AG04450 (cell line): ENCODE measurements at regions not wholly inside any gene's neighbourhood (a gene's known extent, or its start where the extent isn't known, plus 50 kb on each side); places are given as distances from the start of the nearest gene placed in this dataset.

Experiments
- CTCF ChIA-PET: fragments of 300-600, 350-600 bp; formaldehyde crosslinking; extraction: SDS; loops from one replicate; lab custom pipeline; 2022; ENCODE audit warnings: antibody characterized with exemption, inconsistent platforms; lab: Charles Lee
- POLR2A ChIA-PET: fragments of 350-600 bp; formaldehyde crosslinking; extraction: SDS; loops from one replicate; lab custom pipeline; 2021; ENCODE audit warnings: antibody characterized with exemption, inconsistent platforms; lab: Yijun Ruan, JAX
- DNase-seq: peaks from one replicate; pipeline ENCODE4 v3.0.0-alpha.2; 2011; ENCODE audit warnings: low read depth, low spot score
- H3K27ac ChIP-seq: one replicate; pipeline ENCODE4 v1.5.1; 2012; ENCODE audit warnings: low read depth, low read length, control low read depth
- H3K27me3 ChIP-seq: one replicate; pipeline ENCODE4 v1.6.0; 2012; ENCODE audit warnings: low read length; ENCODE audit not compliant: control insufficient read depth, insufficient read depth
- H3K4me3 ChIP-seq: 2 replicates; pipeline ENCODE4 v1.5.1; 2011; ENCODE audit warnings: mild to moderate bottlenecking, low read depth, low read length, control low read depth
- H3K9me3 ChIP-seq: 2 replicates; pipeline ENCODE4 v1.5.1; 2012; ENCODE audit warnings: low read length; ENCODE audit not compliant: control insufficient read depth, insufficient read depth
- CTCF ChIP-seq: IDR thresholded peaks from 2 replicates; pipeline ENCODE4 v1.5.1; 2011; ENCODE audit warnings: low read depth, low read length, control low read depth, inconsistent platforms

GRCh38 chr3:70603103-70603502 lies 290.7 kb upstream of the MDFIC2 start:
- H3K9me3 ChIP-seq, result no peaks in the 10 kb centered on the region
- H3K27ac ChIP-seq, result no peak overlapping the region
- TF ChIP-seq CTCF, result no peak
- DNase-seq, result no peak
- POLR2A ChIA-PET, result no interaction called here
- CTCF ChIA-PET, result no interaction called here
- no peaks in the 10 kb centered on the region for H3K27me3 ChIP-seq
- no peak overlapping the region for H3K4me3 ChIP-seq

GRCh38 chr3:70597312-70597711 lies 284.9 kb upstream of the MDFIC2 start:
- H3K9me3 ChIP-seq, result no peaks in the 10 kb centered on the region
- DNase-seq, result no peak
- no peak for TF ChIP-seq CTCF
- H3K27ac ChIP-seq, result no peak overlapping the region
- CTCF ChIA-PET, result no interaction called here
- no peak overlapping the region for H3K4me3 ChIP-seq
- POLR2A ChIA-PET, result no interaction called here
- H3K27me3 ChIP-seq, result no peaks in the 10 kb centered on the region

DNA sequence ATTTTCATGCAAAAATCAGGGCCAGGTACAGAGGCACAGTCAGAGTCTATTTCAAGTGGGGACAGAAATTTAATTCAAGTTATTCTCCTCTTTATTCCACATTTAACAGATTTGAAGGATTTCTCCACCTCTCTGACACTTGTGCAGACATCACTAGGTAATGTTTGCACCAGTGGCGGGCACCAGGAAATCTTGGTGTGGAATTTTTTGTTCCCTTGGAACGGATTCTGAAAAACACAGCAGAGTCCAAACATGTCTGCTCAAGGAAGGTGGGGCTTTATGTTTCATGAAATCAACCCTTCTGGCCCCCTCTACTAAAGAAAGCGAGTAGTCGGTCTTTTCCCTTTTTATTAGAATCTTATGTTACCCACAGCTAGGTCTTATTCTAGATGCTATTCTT lies 271.2 kb upstream of the MDFIC2 start:
- H3K27me3 ChIP-seq, result no peaks in the 10 kb centered on the region
- no peak overlapping the region for H3K4me3 ChIP-seq
- POLR2A ChIA-PET, result no interaction called here
- H3K9me3 ChIP-seq, result no peaks in the 10 kb centered on the region
- H3K27ac ChIP-seq, result no peak overlapping the region
- no peak for TF ChIP-seq CTCF
- CTCF ChIA-PET, result no interaction called here
- DNase-seq, result no peak

GRCh38 chr3:70582803-70583202 lies 270.4 kb upstream of the MDFIC2 start:
- Histone ChIP-seq H3K9me3 (no peaks in the 10 kb centered on the region), H3K4me3 (no peak overlapping the region), H3K27me3 (no peaks in the 10 kb centered on the region), H3K27ac (no peak overlapping the region)
- DNase-seq, result no peak
- no peak for TF ChIP-seq CTCF
- POLR2A ChIA-PET, result no interaction called here
- CTCF ChIA-PET, result no interaction called here

- no peaks in the 10 kb centered on the region for H3K27me3 ChIP-seq
- DNase-seq, result no peak
- ChIA-PET POLR2A (no interaction called here), CTCF (interaction anchor here (0.6 kb wide), 1 partner anchor 517 kb away, joined by 3 read pairs; no protein-coding TSS in a partner anchor)
- no peak for TF ChIP-seq CTCF
- H3K9me3 ChIP-seq, result no peaks in the 10 kb centered on the region
- H3K4me3 ChIP-seq, result no peak overlapping the region
- H3K27ac ChIP-seq, result no peak overlapping the region
Observed at GRCh38 chr3:70580021-70580420, 267.6 kb upstream of the MDFIC2 start.
